GM18868 (cell line): ENCODE measurements at regions not wholly inside any gene's neighbourhood (a gene's known extent, or its start where the extent isn't known, plus 50 kb on each side); places are given as distances from the start of the nearest gene placed in this dataset.

ENCODE experiments used
- ATAC-seq: cut with Tn5 transposase; IDR thresholded peaks from one replicate; pipeline ENCODE4 v1.9.1; 2021; ENCODE audit warnings: mild to moderate bottlenecking, moderate library complexity; ENCODE audit not compliant: unreplicated experiment

DNA sequence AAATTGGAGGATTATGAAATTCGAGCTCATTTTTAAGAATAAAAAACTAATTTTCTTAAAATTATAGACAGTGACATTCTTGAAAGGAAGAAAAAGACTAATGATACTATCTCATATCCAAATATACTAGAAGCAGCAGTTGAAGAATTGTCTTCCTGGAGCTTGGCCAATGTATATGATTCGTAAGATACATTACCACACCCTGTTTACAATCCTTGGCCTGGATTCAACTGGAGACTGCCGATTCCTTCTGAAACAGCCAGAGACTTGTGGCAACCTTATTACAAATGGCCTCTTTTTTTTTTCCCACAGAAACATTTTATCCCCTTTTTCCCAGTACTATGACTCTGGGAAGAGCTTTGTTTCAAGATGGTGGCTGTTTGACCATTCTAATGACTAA is 571.2 kb upstream of the FAT1 start:
- no peak for ATAC-seq

DNA sequence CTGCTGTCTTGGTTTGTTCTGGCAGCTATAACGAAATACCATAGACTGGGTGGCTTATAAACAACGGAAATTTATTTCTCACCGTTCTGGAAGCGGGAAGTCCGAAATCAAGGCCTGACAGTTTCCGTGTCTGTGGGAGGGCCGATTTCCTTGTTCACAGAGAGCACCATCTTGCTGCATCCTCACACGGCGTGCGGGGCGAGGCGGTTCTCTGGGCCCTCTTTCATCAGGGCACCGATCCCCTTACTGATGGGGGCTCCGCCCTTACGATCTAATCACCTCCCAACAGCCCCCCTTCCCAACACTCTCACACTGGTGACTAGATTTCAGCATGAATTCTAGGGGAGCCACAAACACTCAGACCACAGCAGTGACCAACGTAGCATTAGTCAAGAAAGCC is 578.3 kb upstream of the FAT1 start:
- ATAC-seq: no peak

DNA sequence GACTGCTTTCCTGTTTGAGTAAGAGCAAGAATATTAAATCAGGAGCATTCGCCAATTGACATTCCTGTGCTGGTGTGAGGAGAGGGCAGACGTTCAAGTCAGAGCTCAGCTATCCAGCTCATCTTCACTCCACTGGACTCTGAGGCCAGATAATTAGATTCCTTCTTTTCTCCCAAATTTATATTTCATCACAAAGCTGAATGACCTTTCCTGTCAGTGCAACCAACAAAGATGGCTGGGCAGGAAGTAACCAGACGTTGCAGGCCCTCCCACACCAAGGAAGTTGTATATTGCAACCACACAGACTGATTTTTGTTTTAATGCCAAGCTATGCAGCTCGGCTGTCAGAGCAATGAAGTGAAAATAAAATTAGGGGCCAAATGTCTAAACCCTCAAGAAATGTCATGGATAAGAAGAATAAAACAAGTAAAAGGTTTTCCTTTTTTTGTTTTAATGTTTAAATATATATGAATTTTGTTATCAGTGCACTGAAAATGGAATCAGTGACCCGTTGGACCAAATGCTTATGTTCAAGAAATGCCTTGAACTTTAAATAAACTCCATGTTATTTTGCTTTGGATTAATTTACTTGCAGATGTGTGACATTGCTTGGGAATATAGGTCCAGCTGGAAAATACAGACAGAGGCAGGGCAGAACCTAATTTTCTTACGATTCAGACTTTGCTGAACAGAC is 578.9 kb upstream of the FAT1 start:
- no peak for ATAC-seq

DNA sequence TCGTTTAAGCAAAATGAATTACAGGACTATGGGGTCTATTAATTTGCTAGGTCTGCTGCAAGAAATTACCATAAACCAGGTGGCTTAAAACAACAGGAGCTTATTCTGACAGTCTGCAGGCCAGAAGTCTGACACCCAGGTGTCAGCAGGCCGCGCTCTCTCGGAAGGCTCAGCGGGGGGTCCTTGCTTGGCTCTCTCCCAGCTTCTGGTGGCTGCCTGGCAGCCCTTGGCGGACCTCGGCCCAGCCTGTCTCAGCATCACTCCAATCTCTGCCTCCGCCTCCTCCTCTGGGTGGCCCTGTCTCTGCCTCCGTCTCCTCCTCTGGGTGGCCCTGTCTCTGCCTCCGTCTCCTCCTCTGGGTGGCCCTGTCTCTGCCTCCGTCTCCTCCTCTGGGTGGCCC is 580.5 kb upstream of the FAT1 start:
- ATAC-seq: no peak

DNA sequence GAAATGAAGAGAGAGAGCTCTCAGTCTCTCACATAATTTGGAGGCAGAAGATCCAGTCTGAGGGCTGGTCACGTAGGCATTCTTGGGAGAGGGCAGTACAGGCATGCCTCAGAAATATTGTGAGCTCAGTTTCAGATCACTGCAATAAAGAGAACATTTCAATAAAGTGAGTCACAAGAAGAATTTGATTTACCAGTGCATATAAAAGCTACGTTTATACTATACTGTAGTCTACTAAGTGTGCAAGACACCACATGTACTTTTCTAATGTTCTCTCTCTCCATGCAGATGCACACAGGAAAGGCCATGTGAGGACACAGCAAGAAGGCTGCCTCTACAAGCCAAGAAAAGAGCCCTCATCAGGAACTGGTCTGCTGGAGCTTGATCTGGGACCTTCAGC is 583.5 kb upstream of the FAT1 start:
- ATAC-seq: no peak

DNA sequence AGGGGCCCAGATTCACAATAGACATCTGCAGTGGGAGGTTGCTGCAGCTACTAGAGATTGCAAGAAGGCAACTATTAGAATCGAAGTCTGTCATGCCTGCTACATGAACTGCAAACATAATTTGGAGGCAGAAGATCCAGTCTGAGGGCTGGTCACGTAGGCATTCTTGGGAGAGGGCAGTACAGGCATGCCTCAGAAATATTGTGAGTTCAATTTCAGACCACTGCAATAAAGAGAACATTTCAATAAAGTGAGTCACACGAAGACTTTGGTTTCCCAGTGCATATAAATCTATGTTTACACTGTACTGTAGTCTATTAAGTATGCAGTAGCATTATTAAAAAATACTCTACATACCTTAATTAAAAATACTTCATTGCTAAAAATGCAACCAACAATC is 585.8 kb upstream of the FAT1 start:
- ATAC-seq: no peak

DNA sequence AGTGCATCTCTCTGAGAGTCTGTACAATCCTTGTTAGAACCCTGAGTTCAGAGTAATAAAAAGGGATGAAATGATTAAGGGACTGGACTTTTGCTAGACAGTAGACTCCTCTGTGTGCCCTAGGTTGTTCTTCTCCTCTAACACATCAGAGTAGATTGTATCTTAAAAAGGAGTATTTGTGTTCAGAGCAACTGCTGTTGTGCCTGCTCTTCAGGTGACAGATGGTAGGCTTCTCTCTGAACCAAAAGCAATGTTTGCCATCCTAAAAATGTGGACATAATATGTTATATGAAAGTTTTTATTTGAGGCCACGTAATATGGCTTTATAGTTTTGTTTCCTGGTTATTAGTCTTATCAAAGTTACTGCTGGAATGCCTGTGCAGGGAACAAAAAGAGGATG is 588.6 kb upstream of the FAT1 start:
- ATAC-seq: no peak

DNA sequence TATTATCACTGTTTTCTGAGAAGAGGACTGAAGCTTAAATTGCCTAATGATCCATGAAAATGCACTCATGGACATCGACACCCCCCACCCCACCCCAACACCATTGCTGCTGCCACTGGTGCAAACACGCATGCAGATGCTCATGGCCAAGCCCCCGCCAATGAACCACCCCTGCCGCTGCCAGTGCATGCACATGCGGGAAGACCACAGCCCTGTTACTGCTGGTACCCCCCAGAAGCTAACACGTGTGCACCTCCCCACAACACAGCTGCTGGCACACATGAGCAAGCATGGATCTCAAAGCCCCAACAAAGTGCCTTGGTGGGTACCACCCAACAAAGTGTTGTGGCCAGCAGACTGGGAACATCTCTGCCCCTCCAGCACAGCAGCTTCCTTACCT is 594.1 kb upstream of the FAT1 start:
- no peak for ATAC-seq

DNA sequence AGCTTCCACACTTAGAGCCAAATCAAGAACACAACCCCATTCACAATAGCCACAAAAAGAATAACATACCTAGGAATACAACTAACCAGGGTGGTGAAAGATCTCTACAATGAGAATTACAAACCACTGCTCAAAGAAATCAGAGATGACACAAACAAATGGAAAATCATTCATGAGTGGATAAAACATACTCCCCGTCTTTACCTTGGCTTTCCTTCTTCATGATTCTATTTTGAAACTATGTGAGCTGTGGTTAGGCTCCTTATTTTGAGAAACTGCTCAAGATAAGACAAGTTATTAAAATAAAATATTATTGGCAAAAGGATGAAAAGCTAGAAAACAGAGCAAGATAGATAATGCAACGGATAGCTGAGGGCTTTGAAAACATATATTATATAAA is 598.1 kb upstream of the FAT1 start:
- ATAC-seq: no peak

DNA sequence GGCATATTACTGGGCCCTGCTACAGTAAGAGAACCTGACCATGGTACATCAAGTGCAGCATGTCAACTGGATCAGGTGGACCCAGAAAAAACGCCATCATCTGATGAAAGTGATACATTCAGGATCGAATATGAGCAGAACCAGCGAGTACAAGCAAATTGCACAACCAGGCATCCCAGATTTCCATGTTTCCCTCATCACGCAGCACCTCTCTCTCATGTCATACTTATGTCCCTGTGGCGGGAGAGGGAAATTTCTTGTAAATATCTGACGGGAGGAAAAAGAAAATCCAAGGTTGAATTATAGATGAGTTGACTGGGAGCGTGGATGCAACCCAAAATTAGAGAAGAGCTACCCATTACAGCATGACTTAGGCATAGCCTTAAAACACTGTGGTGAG is 608.5 kb upstream of the FAT1 start:
- no peak for ATAC-seq

DNA sequence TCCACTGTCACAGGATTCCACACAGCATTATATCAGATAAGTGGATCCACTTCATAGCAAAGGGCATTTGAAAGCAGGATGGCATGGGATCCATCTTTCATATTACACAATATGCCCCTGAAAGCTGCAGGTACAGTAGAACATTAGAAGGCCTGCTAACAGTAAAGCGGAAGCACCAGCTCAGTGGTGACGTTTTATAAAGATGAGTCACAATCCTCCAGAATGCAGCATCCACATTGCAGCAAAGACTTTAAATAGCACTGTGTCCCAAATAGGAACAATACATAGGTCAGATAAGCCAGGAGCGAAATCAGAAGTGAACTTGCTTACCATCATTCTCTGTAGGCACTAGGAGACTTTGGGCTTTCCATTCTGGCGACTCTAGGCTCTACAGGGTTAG is 609.5 kb upstream of the FAT1 start:
- no peak for ATAC-seq

DNA sequence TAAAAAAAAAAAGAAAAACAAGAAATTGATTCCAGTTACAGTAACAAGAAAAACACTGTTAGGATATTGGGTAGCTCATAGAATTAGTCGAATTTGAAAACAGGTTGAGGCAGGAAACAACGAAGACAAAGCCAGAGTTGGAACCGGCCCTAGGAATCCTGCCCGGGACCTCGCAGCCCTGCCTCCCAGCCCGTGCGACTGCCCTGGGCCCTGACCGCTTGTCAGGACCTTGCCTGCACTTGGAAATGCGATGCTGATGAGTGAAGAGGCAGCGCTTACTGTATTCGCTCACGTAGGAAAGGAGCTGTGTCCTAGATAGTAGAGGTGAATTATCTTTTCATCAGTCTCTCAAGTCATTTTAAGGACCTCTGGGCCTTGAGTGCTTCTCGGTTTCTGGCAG is 611.7 kb upstream of the FAT1 start:
- ATAC-seq: no peak

DNA sequence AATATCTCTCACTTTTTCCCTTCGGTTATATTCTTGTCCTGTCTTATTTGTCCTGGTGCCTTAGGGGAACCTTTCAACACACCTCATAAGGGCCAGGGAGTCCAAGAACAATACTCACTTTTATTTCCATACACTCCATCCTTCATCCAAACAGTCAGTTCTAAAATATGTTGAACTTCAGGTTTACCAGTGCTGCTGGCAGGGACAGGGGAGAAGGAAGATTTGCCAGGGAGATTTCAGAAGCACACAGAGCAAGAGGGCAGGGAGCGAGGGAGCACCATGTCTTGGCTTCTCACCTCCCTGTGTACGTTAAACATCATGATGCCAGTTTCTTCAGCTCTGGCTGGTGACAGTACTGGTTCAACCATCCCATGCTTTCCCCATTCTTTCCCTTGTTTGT is 631.1 kb upstream of the FAT1 start:
- no peak for ATAC-seq

DNA sequence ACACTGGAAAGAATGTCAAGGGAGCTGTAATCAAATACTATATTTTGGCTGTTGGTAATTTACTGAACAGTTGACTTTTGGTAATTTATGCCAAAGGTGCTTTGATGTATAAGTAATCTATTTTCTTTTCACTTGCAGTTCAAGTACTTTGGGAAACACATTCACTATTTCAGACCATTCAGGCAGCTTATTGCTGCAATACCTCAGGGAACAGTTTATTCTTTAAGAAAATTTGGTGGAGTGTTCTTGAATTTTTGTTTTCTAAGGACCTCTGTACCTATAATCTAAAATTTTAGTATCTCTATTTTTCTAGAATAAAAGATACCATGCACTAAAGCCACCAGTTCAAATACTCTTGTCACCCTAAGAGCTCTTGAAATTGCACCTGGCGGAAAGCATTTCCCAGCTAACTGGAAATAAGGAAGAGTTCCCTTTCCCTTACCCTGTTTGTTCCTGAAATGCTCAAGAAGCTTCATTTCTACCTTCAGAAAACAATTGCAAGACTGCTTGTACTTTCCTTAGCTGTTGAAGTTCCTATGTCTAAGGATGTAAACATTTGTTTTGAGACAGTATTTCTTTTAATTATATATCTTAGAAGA is 633.5 kb upstream of the FAT1 start:
- ATAC-seq: no peak

DNA sequence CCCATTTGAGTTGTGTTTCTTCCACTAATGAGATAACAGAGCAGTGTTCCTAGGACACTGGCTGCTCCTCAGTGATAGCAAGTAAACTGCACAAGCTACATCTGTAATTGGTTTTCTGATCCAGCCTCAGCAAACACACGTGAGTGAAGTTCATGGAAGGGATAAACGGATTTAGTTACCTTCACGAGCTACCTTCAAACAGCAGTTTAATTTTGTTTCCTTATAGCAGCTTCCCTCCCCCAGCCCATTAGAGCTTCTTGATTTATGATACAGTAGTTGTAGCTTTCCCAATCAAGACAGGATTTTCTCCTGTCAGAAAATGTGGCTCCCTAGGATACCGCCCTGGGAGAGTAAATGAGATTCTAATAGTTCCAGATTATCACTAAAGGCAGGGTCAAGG is 634.2 kb upstream of the FAT1 start:
- ATAC-seq: no peak

DNA sequence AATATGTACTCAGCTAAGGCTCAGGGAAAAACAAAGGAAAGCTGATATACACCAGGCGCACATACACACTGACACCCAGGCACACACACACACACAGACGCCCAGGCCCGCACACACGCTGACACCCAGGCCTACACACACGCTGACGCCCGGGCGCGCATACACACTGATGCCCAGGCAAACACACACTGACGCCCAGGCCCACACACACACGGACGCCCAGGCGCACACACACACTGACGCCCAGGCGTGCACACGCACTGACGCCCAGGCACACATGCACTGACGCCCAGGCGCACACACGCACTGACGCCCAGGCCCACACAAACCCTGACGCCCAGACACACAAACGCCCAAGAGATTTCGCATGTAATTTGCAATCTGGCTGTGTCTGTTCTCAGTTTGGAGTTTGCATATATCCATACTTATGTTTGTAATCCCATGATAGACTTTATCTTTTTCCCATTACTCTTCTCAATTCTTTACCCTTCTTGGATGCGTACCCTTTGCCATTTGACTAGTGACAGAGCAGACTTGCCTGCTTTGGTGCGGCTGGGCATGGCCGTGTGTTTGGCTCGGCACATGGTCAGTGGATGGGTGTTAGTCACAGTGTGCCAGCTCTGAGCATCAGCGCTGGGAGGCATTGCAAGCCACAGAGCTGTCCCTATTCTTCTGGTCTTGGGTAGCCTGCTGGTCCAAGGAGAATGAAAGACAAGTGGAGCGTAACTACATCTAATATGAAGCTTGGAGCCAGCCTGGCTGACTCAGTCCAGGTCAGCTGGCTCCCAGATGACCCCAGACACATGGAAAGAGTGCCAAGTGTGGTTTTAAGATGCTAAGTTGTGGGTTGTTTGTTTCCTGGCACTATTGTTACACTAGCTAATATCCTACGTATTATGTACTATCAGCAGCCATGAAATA is 632.4 kb upstream of the ZFP42 start:
- ATAC-seq: no peak

DNA sequence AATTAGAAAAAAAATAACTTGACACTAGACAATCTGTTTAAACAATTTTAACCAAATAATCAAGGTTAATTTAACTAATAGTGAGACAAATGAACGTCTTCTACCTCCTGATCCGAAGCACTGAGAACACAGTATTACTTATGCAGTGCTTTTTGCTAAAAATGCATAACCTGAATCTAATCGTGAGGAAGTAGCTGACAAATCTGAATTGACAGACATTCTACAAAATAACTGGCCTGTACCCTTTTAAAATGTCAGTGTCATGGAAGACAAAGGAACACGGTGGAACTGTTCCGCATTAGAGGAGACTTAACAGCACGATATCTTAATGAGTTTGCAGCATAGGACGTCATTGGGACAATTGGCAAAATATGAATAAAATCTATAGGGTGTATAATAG is 631.2 kb upstream of the ZFP42 start:
- ATAC-seq: no peak

DNA sequence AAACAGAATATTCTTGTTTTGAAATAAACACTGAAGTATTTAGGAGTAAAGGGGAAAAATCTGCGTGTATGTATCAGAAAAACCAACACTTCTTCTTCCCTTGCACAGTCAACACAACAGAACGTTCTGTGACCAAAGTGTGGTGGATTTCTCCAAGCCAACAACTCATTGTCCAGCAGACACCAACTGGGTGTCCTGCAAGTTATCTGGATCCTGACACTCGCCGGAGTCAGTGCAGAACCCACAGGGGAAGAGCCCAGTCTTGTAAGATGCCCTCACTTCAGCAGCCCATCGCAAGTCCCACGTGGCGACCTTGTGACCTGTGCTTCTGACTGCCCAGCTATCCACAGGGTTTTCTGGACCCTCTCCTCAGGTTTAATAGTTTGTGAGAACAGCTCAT is 630.7 kb upstream of the ZFP42 start:
- no peak for ATAC-seq

DNA sequence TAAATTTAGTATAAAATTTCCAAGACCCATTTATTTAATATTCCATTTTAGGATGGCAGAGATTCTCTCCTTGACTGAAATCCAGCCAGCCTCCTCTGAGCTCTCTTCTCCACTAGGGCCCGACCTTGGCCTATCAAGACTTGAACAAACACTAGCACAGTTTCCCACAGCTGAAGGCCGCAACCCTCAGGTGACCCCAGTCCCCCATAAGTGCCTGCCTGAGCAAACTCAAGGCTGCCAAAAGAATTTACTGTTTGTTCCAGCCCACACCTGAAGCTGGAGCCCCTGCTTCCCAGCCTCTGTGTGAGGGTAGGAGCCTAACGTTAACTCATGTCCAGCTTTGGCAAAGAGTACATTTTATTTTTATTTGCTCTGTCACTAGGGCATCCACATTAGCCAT is 629.0 kb upstream of the ZFP42 start:
- ATAC-seq: no peak

DNA sequence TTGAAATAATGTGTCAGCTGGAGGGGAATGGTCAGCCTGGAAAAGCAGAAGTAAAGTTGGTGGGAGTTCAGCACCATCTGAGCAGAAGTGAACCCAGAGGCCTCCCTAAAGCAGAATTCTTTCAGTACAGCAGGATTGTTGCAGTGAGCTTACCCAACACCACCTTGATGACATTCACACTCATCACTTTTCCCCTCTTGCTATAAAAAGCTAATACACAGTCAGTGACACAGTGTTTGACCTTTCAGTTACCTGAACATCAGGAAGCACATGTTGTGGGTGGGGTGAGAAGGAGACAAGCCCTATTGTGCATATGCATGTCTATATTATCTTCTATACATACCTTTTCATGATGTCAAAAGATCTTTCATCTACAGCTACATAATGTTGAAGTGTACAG is 624.7 kb upstream of the ZFP42 start:
- no peak for ATAC-seq

DNA sequence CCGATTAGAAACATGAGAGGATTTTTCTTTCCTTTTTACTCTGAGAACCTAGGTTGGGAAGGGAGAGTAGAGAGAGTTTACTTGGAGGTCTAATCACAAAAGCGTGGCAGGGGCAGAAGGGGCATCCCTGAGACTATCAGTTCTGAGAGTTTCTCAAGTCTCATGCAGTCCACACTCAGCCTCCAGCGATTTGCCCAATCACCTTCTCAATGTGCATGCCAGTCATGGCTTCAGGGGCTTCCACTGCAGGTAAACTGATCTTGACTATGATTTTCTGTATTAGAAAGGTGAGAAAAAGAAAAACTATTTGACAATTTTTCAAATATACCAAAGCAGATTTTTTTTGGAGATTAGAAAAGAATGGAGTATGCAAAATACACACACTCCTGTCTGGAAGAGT is 617.1 kb upstream of the ZFP42 start:
- no peak for ATAC-seq

DNA sequence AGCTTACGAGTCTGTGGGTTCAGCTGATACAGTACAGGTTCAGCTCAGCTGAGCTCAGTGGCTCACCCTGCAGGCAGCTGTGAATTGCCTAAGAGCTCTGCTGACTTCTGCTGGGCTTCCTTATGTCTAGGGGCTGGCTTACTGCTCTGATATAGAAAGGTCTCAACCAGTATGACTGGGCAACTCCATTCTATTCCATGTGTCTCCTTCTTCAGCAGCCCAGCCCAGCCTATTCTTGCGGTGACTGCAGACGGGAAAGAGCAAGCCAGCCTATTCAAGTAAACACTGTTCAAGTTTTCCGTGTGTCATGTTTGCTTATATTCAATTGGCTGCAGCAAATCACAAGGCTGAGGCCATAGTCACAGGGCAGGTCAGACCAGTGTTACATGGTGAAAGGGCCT is 615.4 kb upstream of the ZFP42 start:
- no peak for ATAC-seq
